GM13977 (cell line): ENCODE measurements at regions not wholly inside any gene's neighbourhood (a gene's known extent, or its start where the extent isn't known, plus 50 kb on each side); places are given as distances from the start of the nearest gene placed in this dataset.
"Not testable (repeated sequence)": the region's sequence is repeated elsewhere in the genome, so short reads cannot be mapped to it uniquely, and the experiment has no call there.

Source experiments
- DNase-seq: peaks from one replicate; pipeline ENCODE4 v3.0.0; 2012; ENCODE audit warnings: low spot score
- in situ Hi-C: fragments of 300-500 bp; cut with MboI; formaldehyde crosslinking; loops from one replicate; pipeline ENCODE4 v1.12.0; 2022; ENCODE audit warnings: low sequenced_read_pairs, low pct_unique_long_range_greater_than_20kb, mixed read lengths, inconsistent platforms; ENCODE audit not compliant: unreplicated experiment
- TF ChIP-seq, protein P1 (sequence below): IDR thresholded peaks from 2 replicates; pipeline ENCODE4 v1.5.1; 2012; ENCODE audit warnings: mild to moderate bottlenecking, control low read depth; ENCODE audit not compliant: insufficient read depth; ENCODE audit errors: extremely low read depth, missing control alignments

DNA sequence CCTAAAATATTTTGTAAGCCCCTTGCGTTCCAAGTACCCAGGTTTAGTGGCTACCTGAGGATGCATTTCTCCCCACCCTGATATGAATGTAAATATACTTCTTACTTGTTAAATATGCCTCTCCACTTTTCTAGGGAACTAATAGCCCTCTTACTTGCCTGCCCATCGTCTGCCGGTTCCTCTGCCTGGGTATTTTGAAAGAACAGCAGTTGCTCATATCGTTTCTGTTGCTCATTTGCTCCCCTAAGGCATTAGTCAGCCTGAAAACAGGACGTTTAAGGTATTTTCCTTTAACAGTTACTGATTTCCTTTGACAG lies 141.3 kb upstream of the CARMIL1 start:
- TF ChIP-seq, protein P1, sequence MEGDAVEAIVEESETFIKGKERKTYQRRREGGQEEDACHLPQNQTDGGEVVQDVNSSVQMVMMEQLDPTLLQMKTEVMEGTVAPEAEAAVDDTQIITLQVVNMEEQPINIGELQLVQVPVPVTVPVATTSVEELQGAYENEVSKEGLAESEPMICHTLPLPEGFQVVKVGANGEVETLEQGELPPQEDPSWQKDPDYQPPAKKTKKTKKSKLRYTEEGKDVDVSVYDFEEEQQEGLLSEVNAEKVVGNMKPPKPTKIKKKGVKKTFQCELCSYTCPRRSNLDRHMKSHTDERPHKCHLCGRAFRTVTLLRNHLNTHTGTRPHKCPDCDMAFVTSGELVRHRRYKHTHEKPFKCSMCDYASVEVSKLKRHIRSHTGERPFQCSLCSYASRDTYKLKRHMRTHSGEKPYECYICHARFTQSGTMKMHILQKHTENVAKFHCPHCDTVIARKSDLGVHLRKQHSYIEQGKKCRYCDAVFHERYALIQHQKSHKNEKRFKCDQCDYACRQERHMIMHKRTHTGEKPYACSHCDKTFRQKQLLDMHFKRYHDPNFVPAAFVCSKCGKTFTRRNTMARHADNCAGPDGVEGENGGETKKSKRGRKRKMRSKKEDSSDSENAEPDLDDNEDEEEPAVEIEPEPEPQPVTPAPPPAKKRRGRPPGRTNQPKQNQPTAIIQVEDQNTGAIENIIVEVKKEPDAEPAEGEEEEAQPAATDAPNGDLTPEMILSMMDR: no peak
- no peak for DNase-seq
- in situ Hi-C loops: no loop called here

DNA sequence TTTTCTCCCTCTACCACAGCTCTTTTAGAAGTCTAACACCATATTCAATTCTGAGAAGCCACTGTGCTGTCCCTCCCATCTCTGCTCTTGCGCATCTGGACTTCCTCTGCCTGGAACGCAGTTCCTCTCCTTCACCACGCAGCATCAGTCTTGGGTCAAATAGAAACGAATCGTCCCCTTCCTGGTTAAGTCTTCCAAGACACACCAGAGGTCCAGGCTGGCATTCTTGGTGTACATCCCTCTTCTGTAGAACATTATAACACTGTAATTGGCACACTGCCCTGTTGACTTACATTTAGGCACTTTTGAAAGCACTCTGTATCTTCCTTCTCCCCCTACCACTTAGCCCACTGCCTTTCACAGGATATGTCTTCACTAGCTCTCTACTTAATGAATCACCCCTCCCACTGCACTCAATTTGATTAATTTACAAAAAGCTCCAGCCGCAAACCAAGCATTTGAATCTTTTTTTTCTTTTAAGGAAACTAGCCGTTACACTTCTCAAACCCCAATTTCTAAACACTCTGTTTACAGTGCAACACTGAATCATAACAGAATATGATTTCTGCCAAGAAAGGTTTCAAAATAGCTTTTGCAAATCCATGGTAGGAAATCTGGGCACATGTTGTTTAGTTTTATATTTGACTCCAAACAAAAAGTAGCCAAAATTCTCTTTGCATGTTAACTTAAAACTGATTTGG lies 140.8 kb upstream of the CARMIL1 start:
- TF ChIP-seq, protein P1: peak; percentile 18
- peak; percentile 77 for DNase-seq
- in situ Hi-C loops: no loop called here

DNA sequence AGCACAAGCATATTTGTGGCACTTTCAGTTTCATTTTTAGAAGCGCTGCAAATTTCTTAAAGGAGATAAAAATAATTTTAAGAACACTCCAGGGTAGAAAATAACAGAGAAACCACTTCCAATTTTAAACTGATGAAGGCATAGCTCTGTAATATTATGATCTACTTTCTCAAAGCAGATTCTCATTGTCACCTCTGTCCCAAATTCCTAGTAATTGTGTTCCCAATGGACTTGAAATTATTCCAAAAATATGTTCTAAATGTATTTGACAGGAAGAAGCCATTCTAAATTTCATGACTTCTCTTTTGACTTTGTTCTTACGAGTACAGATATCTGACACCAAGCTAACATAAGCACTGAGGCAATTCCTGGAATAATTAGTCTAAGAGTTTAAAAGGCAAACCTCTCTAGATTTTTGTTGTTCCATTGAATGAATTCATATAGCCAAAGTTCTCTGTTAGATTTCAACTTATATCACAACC lies 140.2 kb upstream of the CARMIL1 start:
- in situ Hi-C loops: no loop called here
- TF ChIP-seq, protein P1: no peak
- DNase-seq: peak; percentile 59

DNA sequence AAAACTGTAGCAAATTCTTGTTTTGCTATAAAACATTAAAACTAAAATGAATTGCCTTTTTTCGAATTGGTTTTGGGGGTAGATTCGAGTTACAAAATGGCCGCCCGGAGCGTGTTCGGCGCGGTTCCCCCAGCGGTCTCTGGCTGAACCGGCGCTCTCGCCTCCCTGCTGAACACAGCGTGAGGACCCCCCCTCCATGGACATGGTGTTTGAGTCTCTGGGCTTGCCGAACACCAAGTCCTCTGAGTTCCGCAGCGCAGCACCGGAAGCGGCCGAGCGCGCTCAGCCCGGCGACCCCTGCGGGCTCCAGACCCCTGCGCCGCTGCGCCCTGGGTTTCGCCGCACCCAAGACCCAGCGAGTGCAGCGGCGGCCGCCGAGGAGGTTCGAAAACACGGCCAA lies 139.6 kb upstream of the CARMIL1 start:
- in situ Hi-C loops, DNase-seq: not testable (repeated sequence)

DNA sequence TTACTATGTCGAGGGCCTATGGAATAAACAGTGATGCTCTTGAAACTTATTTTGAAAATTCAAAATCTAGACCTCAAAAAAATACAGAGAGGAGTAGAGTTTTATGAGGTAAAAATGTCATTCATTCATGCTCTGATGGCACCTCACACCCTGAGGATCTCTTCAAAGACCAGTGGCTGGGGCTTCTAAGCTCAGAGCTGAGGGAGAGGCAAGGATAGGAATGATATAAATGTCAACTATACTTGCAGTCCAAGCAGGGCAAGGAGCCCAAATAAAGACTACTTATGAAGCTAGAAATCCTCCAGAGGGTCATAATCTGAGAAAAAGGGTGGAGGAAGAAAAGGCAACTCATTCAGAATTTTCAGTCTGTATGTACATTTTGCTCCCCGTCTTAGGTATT lies 136.7 kb upstream of the CARMIL1 start:
- in situ Hi-C loops: no loop called here
- TF ChIP-seq, protein P1: no peak
- DNase-seq: no peak

DNA sequence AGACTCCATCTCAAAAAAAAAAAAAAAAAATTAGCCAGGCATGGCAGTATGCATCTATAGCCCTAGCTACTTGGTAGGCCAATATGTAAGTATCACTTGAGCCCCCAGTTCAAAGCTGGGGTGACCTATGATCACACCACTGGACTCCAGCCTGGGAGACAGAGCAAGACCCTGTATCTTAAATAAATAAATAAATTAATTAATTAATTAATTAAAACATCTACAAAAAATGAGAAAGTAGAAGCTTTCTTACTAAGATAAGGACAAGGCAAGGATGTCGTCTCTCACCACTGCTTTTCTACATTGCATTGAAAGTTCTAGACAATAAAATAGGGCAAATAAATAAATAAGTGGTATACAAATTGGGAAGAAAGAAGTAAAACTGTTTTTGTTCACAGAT lies 134.3 kb upstream of the CARMIL1 start:
- TF ChIP-seq, protein P1: no peak
- in situ Hi-C loops: no loop called here
- no peak for DNase-seq

DNA sequence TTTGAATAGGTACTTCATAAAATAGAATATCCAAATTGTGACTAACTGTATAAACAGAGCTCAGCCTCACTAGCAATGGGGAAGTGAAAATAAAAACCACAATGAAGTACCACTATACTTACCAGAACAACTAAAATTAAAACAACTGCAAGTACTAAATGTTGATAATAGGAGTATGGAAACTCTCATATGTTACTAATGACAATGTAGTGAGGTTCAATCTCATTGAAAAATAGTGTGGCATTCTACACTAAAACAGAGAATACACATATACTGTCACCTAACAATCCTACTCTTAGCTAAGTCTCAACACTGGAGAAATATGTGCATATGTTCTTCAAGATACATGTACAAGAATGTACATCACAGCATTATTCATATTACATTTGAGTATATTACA lies 132.0 kb upstream of the CARMIL1 start:
- TF ChIP-seq, protein P1: no peak
- in situ Hi-C loops: no loop called here
- peak; percentile 51 for DNase-seq
